ENCODE measurements at regions not wholly inside any gene's neighbourhood (a gene's known extent, or its start where the extent isn't known, plus 50 kb on each side); places are given as distances from the start of the nearest gene placed in this dataset.

DNA sequence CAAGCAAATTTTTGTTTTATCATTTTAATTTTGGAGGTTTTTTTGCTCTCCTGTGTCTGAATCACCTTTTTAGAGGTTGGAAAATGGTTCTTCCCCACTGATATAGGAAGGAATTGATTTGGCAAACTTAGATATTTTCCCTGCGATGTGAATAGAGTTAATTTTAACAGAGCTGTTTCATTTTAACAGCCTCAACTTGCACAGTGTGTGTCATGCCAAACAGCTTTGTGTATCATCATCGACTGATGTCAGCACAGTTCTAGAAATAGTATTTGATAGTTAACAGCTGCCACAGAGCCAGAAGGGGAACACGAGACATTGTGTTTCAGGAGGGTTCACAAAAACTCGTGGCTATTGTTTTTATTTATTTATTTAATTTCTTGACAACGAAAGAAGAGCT is 243.1 kb upstream of the FOXN3 start:
- DNase-seq (ENCODE audit: low read depth), result no peak

DNA sequence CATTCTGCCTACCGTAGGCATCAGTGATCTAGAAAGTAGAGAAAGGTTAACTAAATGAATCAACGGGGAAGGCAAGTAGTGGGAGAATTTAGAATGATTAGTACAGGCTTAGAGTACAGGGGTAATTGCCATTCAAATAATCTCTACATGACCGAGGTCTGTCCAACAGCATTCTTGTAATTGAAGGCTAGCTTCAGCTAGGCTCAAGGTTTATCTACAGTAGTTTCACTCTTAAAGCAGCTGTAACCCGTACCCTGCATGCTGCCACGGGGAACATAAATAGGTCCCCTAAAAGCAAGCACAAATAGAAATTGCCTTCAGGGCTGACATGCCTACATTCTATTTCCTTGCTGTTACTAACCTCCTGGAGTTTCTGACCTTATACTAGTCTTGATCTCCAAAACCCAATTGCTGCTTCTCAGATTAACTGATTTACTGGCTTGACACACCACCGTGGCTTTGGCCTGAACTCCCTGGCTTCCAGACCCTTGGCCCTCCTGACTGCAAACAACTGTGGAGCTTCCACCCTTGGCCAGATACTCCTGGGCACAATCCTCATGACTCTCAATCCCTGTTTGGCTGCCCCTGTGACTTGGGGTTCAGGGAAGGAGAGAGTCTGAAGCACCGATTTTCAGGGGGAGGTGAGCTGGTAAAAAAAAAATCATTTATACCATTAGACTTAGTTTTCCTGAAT is 242.1 kb upstream of the FOXN3 start:
- no peak for DNase-seq (ENCODE audit: low read depth)

DNA sequence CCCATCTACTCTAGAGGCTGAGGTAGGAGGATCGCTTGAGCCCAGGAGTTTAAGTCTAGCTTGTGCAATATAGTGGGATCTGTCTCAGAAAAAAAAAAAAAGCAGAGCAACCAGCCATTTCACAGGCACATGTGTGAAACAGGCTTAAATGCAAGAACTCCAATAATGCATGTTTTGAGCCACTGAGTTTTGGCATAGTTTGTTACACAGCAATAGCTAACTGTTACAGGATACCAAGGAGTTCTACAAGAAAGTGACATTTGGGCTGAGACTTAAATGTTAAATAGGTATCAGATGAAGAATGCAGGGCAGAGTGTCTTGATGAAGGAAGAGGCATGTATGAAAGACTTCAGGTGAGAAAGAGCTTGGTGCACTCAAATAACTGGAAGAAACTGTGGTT is 240.0 kb upstream of the FOXN3 start:
- no peak for DNase-seq (ENCODE audit: low read depth)

DNA sequence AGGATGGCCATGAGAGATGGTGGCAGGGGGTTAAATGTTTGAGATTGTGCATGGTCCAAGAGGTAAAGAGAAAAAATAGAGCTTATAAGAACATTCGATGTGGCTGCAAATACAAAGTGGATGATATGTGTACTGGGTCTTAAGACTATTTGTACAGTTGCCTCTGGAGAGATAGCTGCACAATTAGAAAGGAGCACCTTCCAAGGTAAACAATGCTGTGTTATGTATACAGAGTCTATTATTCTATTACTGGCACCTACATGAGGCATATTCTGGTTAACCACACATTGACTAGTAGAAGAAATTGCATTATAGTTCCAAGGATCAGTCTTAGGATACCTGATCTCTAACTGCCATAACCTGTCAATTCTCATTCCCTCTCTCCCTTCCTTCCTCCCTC is 238.0 kb upstream of the FOXN3 start:
- DNase-seq (ENCODE audit: low read depth), result no peak

DNA sequence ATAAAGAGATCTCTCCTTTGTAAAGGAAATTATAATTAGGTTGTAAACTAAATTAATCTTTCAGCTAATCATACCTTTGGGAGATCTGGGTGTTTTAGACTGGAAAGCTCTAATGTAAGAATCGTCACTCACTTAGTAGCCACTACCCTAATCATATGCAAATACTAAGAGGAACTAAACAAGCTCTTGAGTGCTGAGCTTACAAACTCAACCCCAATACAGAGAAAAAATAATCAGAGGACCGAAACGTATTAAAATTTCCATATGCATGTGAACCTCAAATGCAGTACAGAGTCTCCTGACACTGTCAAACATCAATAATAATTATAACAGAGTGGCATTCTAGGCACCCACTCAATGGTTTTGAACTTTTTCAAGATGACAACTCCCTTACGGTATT is 235.3 kb upstream of the FOXN3 start:
- no peak for DNase-seq (ENCODE audit: low read depth)

DNA sequence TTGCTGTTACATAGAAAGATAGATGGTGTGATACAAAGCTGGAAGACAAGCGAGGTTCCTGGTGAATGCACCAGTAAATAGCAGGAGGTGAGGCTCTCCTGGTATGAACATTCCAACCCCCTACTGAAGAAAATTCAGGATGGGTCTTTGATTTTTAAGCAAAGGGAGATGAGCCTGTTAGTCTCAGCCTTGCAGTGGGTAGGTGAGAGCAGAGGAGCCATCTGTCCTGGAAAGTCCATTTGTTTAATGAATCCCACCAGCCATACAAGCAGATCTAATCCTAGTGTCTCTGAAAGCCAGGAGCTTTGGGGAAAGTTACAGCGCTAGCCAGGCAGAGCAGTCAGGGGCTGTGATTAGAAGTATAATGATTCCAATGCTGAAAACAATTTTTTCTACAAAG is 234.8 kb upstream of the FOXN3 start:
- no peak for DNase-seq (ENCODE audit: low read depth)

DNA sequence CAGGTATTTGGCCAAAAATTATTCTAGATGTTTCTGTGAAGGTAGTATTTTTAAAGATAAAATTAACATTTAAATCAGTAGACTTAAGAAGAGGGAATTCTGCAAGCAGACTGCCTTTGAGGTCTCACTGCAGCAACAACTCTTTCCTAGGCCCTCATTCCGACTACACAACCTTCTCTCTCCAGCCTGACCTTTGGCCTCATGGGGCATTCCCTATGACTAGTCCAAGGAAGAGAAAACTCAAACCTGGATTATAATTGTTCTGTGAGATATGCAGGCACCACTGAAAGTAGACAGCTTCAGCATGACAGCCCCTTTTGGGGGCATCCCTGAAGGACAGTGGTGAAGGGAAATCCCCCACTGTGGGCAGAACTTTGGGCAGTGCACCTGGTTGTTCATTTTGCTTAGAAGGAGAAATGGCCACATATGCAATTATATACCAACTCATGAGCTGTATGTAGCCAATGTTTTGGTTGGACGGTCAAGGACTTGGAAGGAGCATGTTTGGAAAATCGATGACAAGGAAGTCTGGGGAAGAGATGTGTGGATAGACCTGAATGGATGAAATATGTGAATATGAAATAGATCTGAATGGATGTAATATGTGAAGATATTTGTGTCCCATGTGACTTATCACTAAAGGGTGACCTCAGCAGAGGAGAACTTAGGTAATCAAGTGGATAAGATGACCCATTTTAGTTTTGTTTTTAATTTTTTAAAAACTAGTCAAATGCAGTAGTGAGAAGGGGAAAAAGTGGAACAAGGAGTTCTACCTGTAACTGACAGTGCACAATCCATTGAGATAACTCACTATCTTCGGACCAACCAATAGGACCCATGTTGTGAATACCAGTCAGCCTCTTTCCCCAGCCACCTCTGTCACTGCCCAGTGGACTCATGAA is 233.3 kb upstream of the FOXN3 start:
- DNase-seq (ENCODE audit: low read depth), result no peak

DNA sequence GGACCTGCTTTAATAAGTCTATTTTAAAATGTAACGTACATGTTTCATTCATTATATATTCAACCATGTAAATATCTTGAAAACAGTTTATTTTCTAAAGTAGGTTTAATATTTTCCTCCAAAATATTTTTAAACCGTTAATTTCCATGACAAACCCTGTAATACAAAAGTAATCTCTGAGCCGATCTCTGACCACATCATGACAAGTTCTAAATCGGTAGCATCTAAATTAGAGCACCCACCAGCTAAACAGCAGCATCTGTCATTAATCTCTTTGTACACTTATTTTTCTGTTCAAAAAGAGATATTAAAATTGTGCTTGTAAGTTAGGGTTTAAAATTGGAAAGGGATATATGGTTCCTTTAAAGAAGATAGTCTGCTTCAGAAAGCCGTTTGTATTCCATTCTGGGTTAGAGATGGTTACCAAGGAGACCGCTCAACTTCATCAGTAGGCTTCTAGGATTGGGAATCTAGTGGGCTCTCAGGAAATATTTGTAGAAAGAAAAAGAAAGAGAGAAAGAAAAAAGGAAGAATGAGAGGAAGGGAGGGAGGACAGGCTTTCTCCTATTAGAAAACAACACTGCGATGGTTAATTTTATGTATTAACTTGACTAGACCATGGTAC is 232.5 kb upstream of the FOXN3 start:
- no peak for DNase-seq (ENCODE audit: low read depth)

DNA sequence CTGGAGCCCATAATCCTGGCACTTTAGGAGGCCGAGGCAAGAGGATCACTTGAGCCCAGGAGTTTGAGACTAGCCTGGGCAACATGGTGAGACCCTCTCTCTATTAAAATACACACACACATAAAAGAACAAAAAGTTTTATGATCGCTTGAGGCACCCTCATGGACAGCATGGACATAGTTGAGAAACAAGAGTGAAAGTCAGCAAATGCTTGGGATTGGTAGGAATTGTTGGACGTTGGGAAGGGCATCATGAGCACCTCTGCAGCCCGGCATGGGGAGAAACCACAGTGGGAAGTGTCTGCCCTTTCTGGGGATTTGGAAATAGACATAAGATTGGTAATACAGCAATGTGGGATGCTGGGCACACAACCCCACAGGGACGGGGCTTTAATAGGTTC is 231.9 kb upstream of the FOXN3 start:
- no peak for DNase-seq (ENCODE audit: low read depth)

DNA sequence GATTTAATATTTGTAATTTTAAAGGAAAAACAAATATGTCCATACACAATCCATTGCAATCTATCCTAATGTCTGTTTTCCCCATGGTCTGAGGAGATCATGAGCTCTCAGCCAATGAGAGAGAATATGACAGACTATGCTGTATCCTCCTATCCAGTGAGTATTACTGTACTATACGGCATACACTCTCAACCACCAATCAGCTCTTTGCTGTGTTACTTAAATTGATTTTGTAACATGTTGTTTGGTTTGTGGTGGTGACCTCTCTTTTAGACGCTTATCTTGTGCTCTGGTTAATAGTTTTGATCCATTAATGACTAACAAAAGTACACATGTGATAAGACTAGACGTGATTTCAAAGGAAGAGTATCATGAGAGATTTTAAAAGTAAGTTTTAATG is 231.5 kb upstream of the FOXN3 start:
- DNase-seq (ENCODE audit: low read depth), result no peak

DNA sequence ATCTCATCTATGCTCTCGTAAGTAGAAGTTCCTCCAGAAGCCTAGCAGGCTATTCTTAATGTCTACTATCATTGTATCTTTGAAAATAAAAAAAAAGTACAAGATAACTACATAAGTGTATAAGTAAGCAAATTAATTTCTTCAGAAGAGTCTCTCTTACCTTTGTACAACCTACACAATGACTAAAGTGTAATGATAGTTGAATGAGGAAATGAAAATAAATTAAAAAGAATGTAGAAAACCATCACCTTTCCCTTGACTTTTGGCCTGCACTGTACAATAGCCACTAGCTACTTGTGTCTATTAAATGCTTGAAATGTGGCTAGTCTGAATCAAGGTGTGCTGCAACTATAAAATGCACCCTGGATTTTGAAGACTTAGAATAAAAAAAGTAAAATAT is 229.9 kb upstream of the FOXN3 start:
- DNase-seq (ENCODE audit: low read depth), result no peak

DNA sequence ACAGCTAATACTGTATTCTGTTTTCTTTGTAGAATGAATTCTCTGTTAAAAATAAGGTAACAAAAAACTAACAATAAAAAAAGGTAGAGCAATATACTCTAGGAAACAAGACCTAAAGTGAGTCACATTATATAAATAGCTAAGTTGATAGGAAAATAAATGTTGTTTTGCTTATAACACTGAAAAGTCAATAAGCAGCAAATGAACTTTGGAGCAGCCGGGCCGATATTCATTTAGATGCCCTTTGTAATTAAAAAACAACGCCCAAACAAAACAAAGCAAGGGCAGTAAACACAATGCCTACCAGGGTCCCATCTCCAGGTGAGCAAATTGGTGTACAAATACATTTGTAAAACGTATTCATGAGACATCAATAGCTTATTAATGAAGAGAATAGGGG is 227.6 kb upstream of the FOXN3 start:
- no peak for DNase-seq (ENCODE audit: low read depth)

DNA sequence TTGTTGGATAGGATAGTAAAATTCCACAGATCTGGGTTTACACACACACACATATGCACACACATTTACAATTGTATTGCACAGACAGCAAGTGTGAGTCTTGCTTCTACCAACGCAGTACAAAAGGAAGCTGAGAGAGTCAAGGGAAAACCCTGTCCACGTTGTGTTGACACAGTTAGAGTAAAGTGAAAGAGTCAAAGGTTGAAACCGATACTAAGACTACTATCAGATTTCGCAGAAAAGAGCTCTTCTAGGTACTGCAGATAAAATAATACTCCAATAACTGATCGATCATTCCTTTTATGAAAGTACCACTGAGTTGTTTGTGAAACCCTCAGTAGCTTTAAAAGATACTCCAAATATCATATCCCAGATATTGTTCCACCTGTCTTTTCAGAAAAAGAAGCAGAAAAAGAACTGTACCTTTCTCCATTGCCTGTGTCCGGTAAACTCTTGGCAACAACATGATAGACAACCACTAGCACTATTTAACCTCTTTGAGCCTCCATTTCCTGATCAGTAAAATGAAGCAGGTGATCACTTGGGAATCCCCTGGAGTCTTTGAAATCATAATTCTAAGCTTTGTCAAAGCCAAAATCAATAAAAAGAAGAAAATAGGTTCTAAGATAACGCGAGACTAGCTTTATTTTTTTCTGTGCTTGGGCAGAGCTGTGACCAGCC is 224.6 kb upstream of the FOXN3 start:
- DNase-seq (ENCODE audit: low read depth), result no peak

DNA sequence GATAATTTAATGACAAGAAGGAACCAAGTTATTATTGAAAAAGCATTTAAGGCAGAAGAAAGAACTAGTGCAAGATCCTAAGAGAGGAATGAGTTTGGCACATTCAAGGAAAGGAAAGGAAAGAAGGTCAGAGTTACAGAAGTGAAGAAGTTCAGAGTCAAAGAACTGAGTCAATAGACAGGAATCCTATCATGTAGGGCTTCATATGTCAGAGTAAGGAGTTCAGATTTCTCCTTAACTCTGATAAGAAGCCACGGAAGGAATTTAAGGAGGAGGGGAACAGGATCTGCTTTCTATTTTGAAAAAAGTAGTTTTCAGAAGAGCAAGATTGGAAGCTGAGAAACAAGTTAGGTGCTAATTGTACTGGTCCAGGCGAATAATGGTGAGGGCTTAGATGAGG is 223.1 kb upstream of the FOXN3 start:
- no peak for DNase-seq (ENCODE audit: low read depth)

DNA sequence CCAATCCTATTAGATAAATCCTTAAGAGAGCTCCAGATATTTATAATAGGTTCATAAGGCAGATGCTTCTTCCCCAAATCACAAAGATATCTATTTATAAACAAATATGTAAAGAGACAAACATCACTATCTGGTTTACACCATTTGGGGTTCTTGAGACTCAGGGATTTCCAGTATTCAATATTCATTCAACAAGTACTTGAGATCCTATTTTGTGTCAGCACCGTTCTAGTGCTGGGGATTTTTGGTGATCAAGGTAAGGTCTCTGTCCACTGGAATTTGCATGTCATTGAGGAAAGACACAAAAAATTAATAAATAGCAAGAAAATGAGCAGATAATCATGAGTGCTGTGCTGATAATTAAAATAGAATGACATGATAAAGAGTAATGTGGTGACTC is 222.7 kb upstream of the FOXN3 start:
- DNase-seq (ENCODE audit: low read depth), result no peak

DNA sequence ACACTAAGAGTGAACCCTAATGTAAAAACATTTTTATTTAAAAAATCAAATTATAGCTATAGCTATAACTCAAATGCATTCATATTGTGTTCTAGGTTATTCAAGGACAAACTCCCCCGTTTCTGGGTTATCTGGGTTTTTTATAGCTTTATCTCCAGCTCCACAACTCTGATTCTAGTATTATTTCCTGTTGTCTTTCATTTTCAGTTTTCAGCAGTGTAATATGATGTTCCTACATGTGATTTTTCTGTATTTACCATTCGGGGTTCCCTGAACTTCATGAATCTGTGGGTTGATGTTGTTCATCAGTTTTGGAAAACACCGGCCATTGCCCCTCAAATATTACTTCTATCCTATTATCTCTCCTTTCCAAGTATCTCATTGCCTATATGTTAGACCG is 221.9 kb upstream of the FOXN3 start:
- DNase-seq (ENCODE audit: low read depth), result no peak

DNA sequence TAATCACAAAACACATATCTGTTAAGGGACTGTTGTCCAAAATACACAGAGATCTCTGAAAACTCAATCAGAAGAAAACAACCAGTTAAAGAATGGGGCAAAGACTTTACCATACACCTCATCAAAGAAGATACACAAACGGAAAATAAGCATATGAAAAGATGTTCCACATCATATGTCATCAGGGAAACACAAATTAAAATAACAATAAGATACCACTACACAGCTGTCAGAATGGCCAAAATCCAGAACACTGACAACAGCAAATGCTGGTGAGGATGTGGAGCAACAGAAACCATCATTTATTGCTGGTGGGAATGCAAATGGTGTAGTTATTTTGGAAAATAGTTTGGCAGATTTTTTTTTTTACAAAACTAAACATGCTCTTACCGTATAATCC is 220.5 kb upstream of the FOXN3 start:
- DNase-seq (ENCODE audit: low read depth), result no peak

DNA sequence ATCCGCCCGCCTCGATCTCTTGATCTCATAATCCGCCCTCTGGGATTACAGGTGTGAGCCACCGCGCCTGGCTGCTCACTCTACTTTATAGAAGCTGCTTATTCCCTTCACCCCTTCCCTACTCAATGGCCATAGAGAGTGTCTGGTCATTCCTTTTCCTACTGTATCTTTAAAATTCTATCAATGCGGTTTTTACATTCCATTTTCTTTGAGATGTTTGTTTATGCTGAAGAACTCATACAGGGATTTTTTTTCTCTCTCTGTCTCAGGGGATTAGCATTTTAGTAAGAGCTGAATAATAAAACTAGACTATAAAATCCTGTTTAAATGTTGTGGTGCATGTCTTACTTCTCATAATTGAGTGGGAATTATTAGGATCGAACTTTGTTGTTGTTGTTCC is 218.6 kb upstream of the FOXN3 start:
- DNase-seq (ENCODE audit: low read depth), result no peak

DNA sequence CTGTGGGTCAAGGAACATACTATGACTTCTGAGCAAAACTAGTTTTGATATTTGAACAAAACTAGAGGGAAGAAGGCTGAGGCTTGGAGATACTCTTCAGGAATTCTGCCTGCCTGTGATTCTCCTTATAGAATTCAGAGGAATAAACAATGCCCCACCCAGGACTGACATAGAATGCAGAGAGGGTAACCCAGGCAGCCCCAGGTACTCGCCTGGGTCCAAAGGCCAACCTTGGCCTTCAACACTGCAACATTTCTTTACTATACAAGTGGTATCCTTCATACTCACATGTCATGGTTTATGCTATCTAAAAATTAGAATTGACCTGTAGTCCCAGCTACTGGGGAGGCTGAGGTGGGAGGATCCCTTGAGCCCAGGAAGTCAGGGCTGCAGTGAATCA is 217.0 kb upstream of the FOXN3 start:
- no peak for DNase-seq (ENCODE audit: low read depth)

DNA sequence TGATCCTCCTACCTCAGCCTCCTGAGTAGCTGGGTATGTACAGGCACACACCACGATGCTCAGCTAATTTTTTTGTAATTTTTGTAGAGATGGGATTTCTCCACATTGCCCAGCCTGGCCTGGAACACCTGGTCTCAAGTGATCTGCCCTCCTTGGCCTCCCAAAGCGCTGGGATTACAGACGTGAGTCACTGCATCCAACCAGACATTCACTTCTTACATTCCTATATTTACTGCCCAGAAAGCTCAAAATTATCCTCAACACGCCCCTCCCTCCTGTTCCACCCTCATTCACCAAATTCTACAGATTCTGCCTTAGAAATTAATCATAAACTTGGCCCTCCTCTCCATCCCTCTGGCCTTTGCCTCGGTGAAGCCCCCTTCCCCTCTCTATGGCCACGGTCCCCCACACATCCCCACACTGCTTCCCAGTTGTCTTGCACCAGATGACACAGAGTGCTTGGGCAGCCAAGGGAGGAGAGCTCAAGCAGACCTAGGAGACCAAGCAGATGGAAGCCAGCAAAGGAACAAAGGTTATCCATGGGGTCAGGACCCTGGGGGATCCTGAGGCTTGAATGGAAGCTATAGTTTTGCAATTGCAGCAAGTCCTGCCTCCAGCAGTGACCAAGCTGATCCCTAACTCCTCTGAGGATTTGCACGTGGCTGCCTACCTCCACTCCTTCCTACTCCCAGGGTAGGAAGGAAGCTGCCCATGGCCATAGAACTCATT is 213.2 kb upstream of the FOXN3 start:
- no peak for DNase-seq (ENCODE audit: low read depth)

DNA sequence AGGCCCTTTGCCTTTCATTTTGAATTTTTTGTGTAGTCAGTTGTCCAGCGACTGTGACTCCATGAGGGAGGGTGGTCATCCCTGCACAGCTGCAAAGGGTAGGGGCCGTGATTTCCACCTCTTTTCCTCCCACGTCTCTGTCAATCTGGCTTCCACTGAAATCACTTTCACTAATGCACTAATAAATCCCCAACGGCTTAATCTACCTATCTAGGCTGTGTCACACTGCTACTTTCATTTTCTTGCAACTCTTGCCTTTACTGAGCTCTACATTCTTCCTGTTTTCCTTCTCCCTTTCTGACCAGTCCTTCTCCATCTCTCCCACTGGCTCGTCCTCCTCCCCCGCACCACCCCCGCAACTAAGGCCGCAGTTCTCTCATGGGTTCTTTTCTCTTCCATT is 212.3 kb upstream of the FOXN3 start:
- DNase-seq (ENCODE audit: low read depth), result no peak

DNA sequence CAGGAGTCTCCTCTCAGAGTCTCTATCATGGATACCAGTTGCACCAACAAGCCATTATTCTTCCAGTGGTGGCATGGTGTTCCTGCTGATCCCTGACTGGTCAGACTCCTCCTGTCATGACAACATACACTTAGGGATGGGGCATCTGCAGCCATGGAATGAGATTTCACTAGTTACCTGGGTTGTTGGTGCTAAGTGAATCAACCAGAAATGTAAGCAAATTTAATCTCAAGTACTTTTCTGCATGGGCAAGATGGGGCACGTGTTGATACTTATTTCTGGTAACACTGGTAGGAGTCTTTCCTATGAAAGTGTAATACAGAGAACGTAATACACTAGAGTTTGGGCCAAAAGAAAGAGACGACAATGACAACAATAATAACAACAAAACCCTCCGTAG is 211.5 kb upstream of the FOXN3 start:
- no peak for DNase-seq (ENCODE audit: low read depth)

Data from stimulated activated CD8-positive, alpha-beta memory T cell treated with anti-CD3 and anti-CD28 coated beads, Interleukin-7, amount 100 ng/mL, for 24 hours (primary cell).